Heart right ventricle (tissue), 16 donors: ENCODE measurements at regions not wholly inside any gene's neighbourhood (a gene's known extent, or its start where the extent isn't known, plus 50 kb on each side); places are given as distances from the start of the nearest gene placed in this dataset.
A peak's percentile ranks its signal among the peaks of the same experiment; 100 is the strongest.

Experiments
- ATAC-seq, 8 donors: fragments of 200-7000 bp; cut with Tn5 transposase; one replicate each; pipeline ENCODE4 v1.9.1; 2020; ENCODE audit warnings: mild to moderate bottlenecking in 8 of 8, moderate library complexity in 8 of 8, moderate number of reproducible peaks in 1 of 8
- DNase-seq, 2 donors: peaks; one replicate each; pipeline ENCODE4 v3.0.0-alpha.2; 2020
- H3K27ac ChIP-seq, 10 donors: fragments of 200-600 bp; sonication (generic) in 2 of 10; one replicate each; pipeline versions ENCODE4 v1.5.0 to v1.8.0; 2020 to 2022; ENCODE audit warnings: mild to moderate bottlenecking in 3 of 10
- H3K27me3 ChIP-seq, 7 donors: fragments of 200-600 bp; one replicate each; pipeline ENCODE4 v1.8.0; 2021 to 2022; ENCODE audit warnings: mild to moderate bottlenecking in 2 of 7
- H3K36me3 ChIP-seq, 9 donors: fragments of 200-600 bp; sonication (generic) in 1 of 9; one replicate each; pipeline versions ENCODE4 v1.5.0 to v1.8.0; 2020 to 2022; ENCODE audit warnings: mild to moderate bottlenecking in 2 of 9
- H3K4me1 ChIP-seq, 9 donors: fragments of 200-600 bp; sonication (generic) in 1 of 9; one replicate each; pipeline versions ENCODE4 v1.5.0 to v1.8.0; 2020 to 2022; ENCODE audit warnings: mild to moderate bottlenecking in 4 of 9
- H3K4me3 ChIP-seq, 10 donors: fragments of 200-600 bp; sonication (generic) in 2 of 10; one replicate each; pipeline versions ENCODE4 v1.5.0 to v1.8.0; 2020 to 2022; ENCODE audit warnings: mild to moderate bottlenecking in 7 of 10, moderate library complexity in 2 of 10
- H3K9me3 ChIP-seq, 11 donors: fragments of 200-600 bp in 10 of 11; sonication (generic) in 2 of 11; one replicate each; pipeline versions ENCODE4 v1.5.0 to v1.8.0; 2013 to 2022; ENCODE audit warnings: mild to moderate bottlenecking in 2 of 11, control low read depth in 1 of 11, moderate library complexity in 1 of 11
- CTCF ChIP-seq, 9 donors: fragments of 200-600 bp; sonication (generic) in 2 of 9; IDR thresholded peaks; one replicate each; pipeline versions ENCODE4 v1.5.0 to v1.8.0; 2021 to 2022; ENCODE audit warnings: antibody characterized with exemption in 9 of 9, mild to moderate bottlenecking in 5 of 9, moderate library complexity in 1 of 9
- WGBS, 2 donors: extraction: QIAGEN DNeasy Blood & Tissue Kit; methylation state at CpG; one replicate each; pipeline ENCODE4 v1.1.7; 2013; ENCODE audit warnings: inconsistent platforms in 1 of 2; 5-methylcytosine and 5-hydroxymethylcytosine counted together
- intact Hi-C, 10 donors: fragments of 100-400 bp; cut with DNase I; formaldehyde crosslinking; loops; one replicate each; pipeline versions ENCODE4 v1.11.1 to v1.14.2; 2022
- donor health status: Arrhythmogenic right ventricular cardiomyopathy.
- donor health status: ischemic (EF 13 %, LVEDD 7.1; RV severe dilation, severe dysfunction).
- donor health status: healthy with polysubstance abuse.
- donor health status: DM: no; HTN: yes; CAD: no.
- donor health status: DM: no; HTN: no; CAD: no.
- donor health status: ischemic (EF 25% LVEDD 6.9; RV normal size, moderate dysfunction).
- donor health status: ischemic (EF 25% LVEDD 5.7; RV mildly dilated, moderate dysfunction).
- donor health status: healthy.
- donor health status: DM: yes; HTN: yes; CAD: no.
- donor health status: Ischemic cardiomyopathy.
- donor health status: ischemic (EF 35%, LVEDD 5.7; RV mildly dilated, moderate dysfunction).
- donor health status: nonischemic (EF 11% LVEDD 7.7; RV severe dilation, severe dysfunction).
- donor health status: DM: yes; HTN: yes; CAD: no.
- donor health status: PGD.
- donor health status: ischemic (EF 29% LVEDD 5.4; RV normal size, mild dysfunction).
- donor health status: nonischemic (EF 23%, LVEDD 6.1; RV moderate dilation, normal function).

- ATAC-seq, result peak in 1 of 8 donors; percentile 31
- no peak for TF ChIP-seq CTCF (IDR thresholded peaks at IDR 0.05)
- H3K4me1 ChIP-seq, result no peaks in the 10 kb centered on the region
- intact Hi-C loops, result no loop called here
- peaks cover 0 to 55% (median 47%) of the 10 kb centered on the region in 7 donors for H3K27me3 ChIP-seq
- DNase-seq, result no peak
- WGBS, 2 donors, result 68 to 87% methylated on average over 3 of the region's 3 CpGs
- H3K4me3 ChIP-seq, result no peak overlapping the region
- no peaks in the 10 kb centered on the region for H3K9me3 ChIP-seq
- no peak overlapping the region for H3K27ac ChIP-seq
- H3K36me3 ChIP-seq, result no peaks in the 10 kb centered on the region
Measured at GRCh38 chr17:79680318-79680695, 50.4 kb upstream of the ENPP7 start.

- TF ChIP-seq CTCF (IDR thresholded peaks at IDR 0.05), result no peak
- Histone ChIP-seq H3K4me1 (no peaks in the 10 kb centered on the region), H3K9me3 (no peaks in the 10 kb centered on the region), H3K4me3 (no peak overlapping the region), H3K36me3 (no peaks in the 10 kb centered on the region), H3K27me3 (peaks cover 0 to 51% (median 41%) of the 10 kb centered on the region in 7 donors), H3K27ac (no peak overlapping the region)
- DNase-seq (no peak), ATAC-seq (no peak)
- intact Hi-C loops, result no loop called here
- 87% methylated on average over 19 of the region's 19 CpGs for WGBS, 2 donors
Measured at GRCh38 chr17:79679631-79680317, 51.0 kb upstream of the ENPP7 start.

- DNase-seq (no peak), ATAC-seq (no peak)
- Histone ChIP-seq H3K27ac (no peak overlapping the region), H3K36me3 (no peaks in the 10 kb centered on the region), H3K4me3 (no peak overlapping the region), H3K9me3 (peaks cover 0 to 9% (median under 1%) of the 10 kb centered on the region in 11 donors), H3K27me3 (peaks cover 0 to 52% (median 36%) of the 10 kb centered on the region in 7 donors), H3K4me1 (no peaks in the 10 kb centered on the region)
- intact Hi-C loops, result no loop called here
- 62 to 65% methylated on average over 12 of the region's 12 CpGs for WGBS, 2 donors
- TF ChIP-seq CTCF (IDR thresholded peaks at IDR 0.05), result no peak
Measured at GRCh38 chr17:79678736-79679255, 51.9 kb upstream of the ENPP7 start.

- Histone ChIP-seq H3K36me3 (no peaks in the 10 kb centered on the region), H3K4me3 (no peak overlapping the region), H3K4me1 (no peaks in the 10 kb centered on the region), H3K27ac (no peak overlapping the region), H3K9me3 (peaks cover 0 to 15% (median 6%) of the 10 kb centered on the region in 11 donors), H3K27me3 (peaks cover 0 to 58% (median 35%) of the 10 kb centered on the region in 7 donors)
- no peak for ATAC-seq
- 76 to 84% methylated on average over 16 of the region's 16 CpGs for WGBS, 2 donors
- no peak for DNase-seq
- no peak for TF ChIP-seq CTCF (IDR thresholded peaks at IDR 0.05)
- intact Hi-C loops, result no loop called here
Measured at GRCh38 chr17:79678091-79678735, 52.5 kb upstream of the ENPP7 start.
